Hematopoietic multipotent progenitor cell treated with erythropoietin and hydrocortisone succinate and interleukin-3 and kit ligand, for 4 days (in vitro differentiated cells): ENCODE measurements at regions not wholly inside any gene's neighbourhood (a gene's known extent, or its start where the extent isn't known, plus 50 kb on each side); places are given as distances from the start of the nearest gene placed in this dataset.
A peak's percentile ranks its signal among the peaks of the same experiment; 100 is the strongest.

ENCODE experiments used
- DNase-seq: peaks from one replicate; pipeline ENCODE4 v3.0.0-alpha.2; 2015

DNA sequence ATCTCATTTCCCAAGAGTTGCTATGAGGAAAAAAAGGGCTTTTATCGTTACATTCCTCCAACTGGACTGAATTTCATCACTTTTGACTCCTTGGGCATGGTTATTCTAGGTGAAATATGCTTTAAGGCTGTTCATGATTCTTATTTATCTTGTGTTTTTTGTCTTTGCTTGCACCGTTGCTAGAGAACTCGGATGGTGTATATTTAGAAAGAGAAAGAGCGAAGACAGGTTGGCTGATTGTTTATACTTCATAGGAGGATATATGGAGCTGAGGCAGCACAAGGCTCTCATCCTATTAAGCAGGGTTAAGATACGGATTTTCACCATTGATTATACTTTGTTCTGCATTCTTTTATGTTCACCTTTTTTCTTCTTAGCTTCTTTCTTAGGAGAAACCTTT is 94.9 kb upstream of the GEMIN8 start:
- no peak for DNase-seq

DNA sequence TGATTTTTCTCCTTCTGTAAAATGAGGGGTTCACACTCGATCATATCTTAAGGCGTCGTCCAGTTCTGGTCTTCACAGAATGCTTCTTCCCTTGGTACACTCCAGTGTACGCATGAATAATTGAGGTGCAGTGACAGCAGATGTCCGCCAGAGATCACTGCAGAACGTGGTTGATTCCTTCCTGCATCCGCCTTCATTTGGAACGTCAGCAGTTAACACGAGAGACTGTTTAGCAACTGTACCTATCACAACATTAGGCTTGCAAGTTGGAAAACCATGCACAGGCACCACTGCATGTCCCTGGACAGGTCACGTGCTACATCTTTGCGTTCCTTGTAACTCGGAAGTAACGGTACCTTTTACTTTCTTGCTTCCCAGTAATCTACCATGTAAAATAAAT is 66.0 kb upstream of the GEMIN8 start:
- peak; percentile 68 for DNase-seq

DNA sequence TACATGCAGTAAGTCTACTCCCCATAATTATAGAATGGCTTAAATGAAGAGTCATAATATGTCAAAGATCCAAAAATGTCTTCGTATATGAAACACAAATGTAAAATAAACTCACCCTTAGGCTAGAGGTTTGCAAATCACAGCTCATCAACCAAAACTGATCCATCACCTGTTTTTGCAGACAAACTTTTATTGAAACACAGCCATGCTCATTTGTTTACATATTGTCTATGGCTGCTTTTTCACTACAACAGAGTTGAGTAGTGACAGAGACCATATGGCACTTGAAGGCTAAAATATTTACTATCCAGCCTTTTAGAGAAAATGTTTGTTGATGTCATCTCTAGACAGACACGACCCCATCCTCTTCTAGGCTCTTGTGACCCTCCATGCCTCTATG is 64.5 kb upstream of the GEMIN8 start:
- DNase-seq = no peak

DNA sequence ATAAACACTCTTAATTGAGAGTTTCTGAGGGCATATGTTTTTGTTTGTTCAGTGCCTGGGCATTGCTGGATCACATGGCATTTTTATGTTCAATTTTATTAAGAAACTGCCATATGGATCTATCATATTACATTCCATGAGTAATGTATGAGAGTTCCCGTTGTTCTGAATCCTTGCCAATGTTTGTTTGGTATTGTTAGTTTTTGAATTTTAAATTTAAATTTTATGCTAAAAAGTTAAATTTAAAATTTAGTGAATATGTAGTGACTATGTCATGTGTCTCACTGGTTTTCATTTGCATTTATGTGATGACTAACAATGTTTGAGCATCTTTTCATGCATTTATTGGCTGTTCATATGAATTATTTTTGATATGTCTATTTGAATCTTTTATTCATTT is 54.8 kb upstream of the GEMIN8 start:
- DNase-seq = no peak

DNA sequence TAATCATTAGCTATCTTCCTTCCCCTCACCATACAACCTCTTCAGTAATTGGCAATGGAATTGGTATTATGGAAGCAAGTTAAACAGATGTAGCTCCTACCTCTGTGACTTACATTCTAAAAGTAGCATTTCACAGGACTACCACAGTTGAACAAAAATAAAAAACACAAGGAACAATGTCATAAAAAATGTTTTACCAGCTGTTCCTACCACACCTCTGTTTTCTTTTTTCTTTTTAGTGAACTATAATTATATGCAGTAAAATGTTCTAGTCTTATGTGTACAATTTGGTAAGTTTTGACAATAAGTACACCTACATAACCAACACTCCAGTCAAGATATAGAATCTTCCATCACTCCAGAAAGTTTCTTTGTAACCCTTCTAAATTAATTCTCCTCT is 54.1 kb upstream of the GEMIN8 start:
- no peak for DNase-seq

DNA sequence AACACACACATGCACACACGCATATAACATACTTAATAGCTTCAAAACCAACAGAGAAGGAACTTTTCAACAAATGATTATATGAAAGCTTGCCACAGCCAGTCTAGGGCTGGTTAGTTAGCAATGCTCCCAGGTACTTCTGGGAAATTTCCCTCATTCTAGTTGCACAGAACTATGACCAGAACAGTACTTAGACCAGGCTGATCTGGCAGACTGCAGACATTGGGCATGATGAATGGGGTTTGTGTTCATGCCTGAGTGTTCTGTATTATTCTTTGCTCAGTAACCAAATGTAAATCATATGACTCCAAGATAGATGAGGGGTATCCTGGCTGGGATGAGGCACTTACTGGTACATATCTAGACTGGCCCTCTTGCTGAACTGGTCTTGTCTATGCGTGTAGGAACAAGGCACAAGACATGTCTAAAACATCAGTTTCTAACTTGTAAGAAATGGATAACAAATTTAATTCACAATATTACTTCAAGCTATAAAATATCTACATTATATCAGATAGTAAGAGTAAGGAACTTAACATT is 50.3 kb upstream of the GEMIN8 start:
- no peak for DNase-seq
